ENCODE measurements at regions not wholly inside any gene's neighbourhood (a gene's known extent, or its start where the extent isn't known, plus 50 kb on each side); places are given as distances from the start of the nearest gene placed in this dataset.
A peak's percentile ranks its signal among the peaks of the same experiment; 100 is the strongest.

GRCh38 chr10:78756604-78757343 is 312.0 kb upstream of the ZMIZ1 start:
- DNase-seq (ENCODE audit: extremely low read depth in 1 of 2, low read depth in 1 of 2) = peak in 1 of 2 donors; percentile 32

GRCh38 chr10:78757344-78757925 is 311.3 kb upstream of the ZMIZ1 start:
- no peak for DNase-seq (ENCODE audit: extremely low read depth in 1 of 2, low read depth in 1 of 2)

GRCh38 chr10:78758176-78758575 is 310.6 kb upstream of the ZMIZ1 start:
- no peak for DNase-seq (ENCODE audit: extremely low read depth in 1 of 2, low read depth in 1 of 2)

GRCh38 chr10:78759456-78760120 is 309.2 kb upstream of the ZMIZ1 start:
- no peak for DNase-seq (ENCODE audit: extremely low read depth in 1 of 2, low read depth in 1 of 2)

- DNase-seq (ENCODE audit: extremely low read depth in 1 of 2, low read depth in 1 of 2) = no peak
Measured at GRCh38 chr10:78760463-78761310, 308.1 kb upstream of the ZMIZ1 start.

- DNase-seq (ENCODE audit: extremely low read depth in 1 of 2, low read depth in 1 of 2) = no peak
Measured at GRCh38 chr10:78761311-78761781, 307.4 kb upstream of the ZMIZ1 start.

- DNase-seq (ENCODE audit: extremely low read depth in 1 of 2, low read depth in 1 of 2) = no peak
Measured at GRCh38 chr10:78762086-78762630, 306.6 kb upstream of the ZMIZ1 start.

- DNase-seq (ENCODE audit: extremely low read depth in 1 of 2, low read depth in 1 of 2) = no peak
Measured at GRCh38 chr10:78763234-78763633, 305.5 kb upstream of the ZMIZ1 start.

GRCh38 chr10:78763651-78764395 is 304.9 kb upstream of the ZMIZ1 start:
- DNase-seq (ENCODE audit: extremely low read depth in 1 of 2, low read depth in 1 of 2) = peak in 1 of 2 donors; percentile 61

- DNase-seq (ENCODE audit: extremely low read depth in 1 of 2, low read depth in 1 of 2) = no peak
Measured at GRCh38 chr10:78764436-78764835, 304.3 kb upstream of the ZMIZ1 start.

- no peak for DNase-seq (ENCODE audit: extremely low read depth in 1 of 2, low read depth in 1 of 2)
Measured at GRCh38 chr10:78764846-78765430, 303.8 kb upstream of the ZMIZ1 start.

GRCh38 chr10:78765726-78766335 is 302.9 kb upstream of the ZMIZ1 start:
- no peak for DNase-seq (ENCODE audit: extremely low read depth in 1 of 2, low read depth in 1 of 2)

GRCh38 chr10:78766603-78767002 is 302.2 kb upstream of the ZMIZ1 start:
- no peak for DNase-seq (ENCODE audit: extremely low read depth in 1 of 2, low read depth in 1 of 2)

GRCh38 chr10:78768041-78768835 is 300.5 kb upstream of the ZMIZ1 start:
- no peak for DNase-seq (ENCODE audit: extremely low read depth in 1 of 2, low read depth in 1 of 2)

- DNase-seq (ENCODE audit: extremely low read depth in 1 of 2, low read depth in 1 of 2) = no peak
Measured at GRCh38 chr10:78768876-78769275, 299.9 kb upstream of the ZMIZ1 start.

- DNase-seq (ENCODE audit: extremely low read depth in 1 of 2, low read depth in 1 of 2) = no peak
Measured at GRCh38 chr10:78769526-78769925, 299.2 kb upstream of the ZMIZ1 start.

GRCh38 chr10:78770167-78771090 is 298.3 kb upstream of the ZMIZ1 start:
- no peak for DNase-seq (ENCODE audit: extremely low read depth in 1 of 2, low read depth in 1 of 2)

Measured in stimulated activated CD8-positive, alpha-beta memory T cell treated with anti-CD3 and anti-CD28 coated beads, Interleukin-7, amount 100 ng/mL, for 48 hours (primary cell).